ENCODE measurements at regions not wholly inside any gene's neighbourhood (a gene's known extent, or its start where the extent isn't known, plus 50 kb on each side); places are given as distances from the start of the nearest gene placed in this dataset.
"Not testable (repeated sequence)": the region's sequence is repeated elsewhere in the genome, so short reads cannot be mapped to it uniquely, and the experiment has no call there.

GRCh38 chr13:64782466-64782865, 2447.7 kb downstream of the PCDH9 start:
- peak; percentile 12 for DNase-seq (ENCODE audit: low read depth)

DNA sequence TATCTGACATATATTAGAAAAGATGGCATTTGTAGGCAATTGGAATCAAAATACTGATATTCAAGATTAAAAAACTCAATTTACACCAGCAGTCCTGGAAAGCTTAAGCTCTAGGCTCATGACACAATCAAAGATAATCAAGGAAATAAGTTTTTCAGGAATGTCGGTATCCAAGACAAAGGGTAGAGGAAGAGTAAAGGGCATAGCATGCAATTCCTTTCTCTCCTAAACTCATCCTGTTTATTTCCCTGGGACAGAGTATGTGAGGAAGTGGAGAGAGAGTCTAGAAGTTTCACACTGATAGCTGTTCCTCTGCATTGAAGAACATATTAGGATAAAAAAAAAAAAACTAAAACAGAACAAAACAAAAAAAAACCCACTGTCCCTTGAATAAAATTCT, 2452.1 kb downstream of the PCDH9 start:
- DNase-seq (ENCODE audit: low read depth), result no peak

- DNase-seq (ENCODE audit: low read depth), result no peak
These were observed 2455.2 kb downstream of the PCDH9 start for GRCh38 chr13:64774915-64775314.

- no peak for DNase-seq (ENCODE audit: low read depth)
These were observed 2459.4 kb downstream of the PCDH9 start for GRCh38 chr13:64770743-64771142.

DNA sequence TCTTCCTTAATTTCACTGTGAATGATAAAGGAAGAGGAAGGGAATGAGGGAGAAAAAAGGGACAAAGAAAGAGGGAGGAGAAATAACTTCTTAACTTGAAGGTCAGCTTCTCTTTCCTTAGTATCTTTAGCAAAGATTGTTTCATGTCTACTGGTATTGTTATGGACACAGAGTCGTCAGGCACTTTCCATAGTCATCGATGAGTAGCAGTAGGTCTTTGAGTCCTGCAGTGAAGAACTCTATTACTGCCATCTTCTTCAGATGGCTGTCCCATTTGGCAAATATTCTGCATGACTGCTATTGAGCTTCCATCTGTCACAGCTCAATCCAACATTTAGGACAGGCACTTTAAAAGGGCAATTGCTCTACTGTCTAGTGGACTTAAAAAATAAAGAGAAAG, 2463.1 kb downstream of the PCDH9 start:
- no peak for DNase-seq (ENCODE audit: low read depth)

- DNase-seq (ENCODE audit: low read depth), result no peak
These were observed 2464.5 kb downstream of the PCDH9 start for GRCh38 chr13:64765636-64766035.

- peak; percentile 15 for DNase-seq (ENCODE audit: low read depth)
These were observed 2471.5 kb downstream of the PCDH9 start for GRCh38 chr13:64758521-64759244.

DNA sequence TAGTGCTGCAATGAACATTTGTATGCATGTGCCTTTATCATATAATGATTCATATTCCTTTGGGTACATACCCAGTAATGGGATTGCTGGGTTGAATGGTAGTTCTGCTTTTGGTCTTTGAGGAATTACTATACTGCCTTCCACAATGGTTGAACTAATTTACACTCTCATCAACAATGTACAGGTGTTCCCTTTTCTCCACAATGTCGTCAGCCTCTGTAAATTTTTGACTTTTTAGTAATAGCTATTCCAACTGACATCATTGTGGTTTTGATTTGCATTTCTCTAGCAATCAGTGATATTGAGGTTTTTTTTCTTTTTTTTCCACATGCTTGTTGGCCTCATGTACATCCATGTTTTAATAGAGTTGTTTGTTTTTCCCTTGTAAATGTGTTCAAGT, 2473.5 kb downstream of the PCDH9 start:
- peak; percentile 25 for DNase-seq (ENCODE audit: low read depth)

GRCh38 chr13:64755961-64756360, 2474.2 kb downstream of the PCDH9 start:
- peak; percentile 91 for DNase-seq (ENCODE audit: low read depth)

DNA sequence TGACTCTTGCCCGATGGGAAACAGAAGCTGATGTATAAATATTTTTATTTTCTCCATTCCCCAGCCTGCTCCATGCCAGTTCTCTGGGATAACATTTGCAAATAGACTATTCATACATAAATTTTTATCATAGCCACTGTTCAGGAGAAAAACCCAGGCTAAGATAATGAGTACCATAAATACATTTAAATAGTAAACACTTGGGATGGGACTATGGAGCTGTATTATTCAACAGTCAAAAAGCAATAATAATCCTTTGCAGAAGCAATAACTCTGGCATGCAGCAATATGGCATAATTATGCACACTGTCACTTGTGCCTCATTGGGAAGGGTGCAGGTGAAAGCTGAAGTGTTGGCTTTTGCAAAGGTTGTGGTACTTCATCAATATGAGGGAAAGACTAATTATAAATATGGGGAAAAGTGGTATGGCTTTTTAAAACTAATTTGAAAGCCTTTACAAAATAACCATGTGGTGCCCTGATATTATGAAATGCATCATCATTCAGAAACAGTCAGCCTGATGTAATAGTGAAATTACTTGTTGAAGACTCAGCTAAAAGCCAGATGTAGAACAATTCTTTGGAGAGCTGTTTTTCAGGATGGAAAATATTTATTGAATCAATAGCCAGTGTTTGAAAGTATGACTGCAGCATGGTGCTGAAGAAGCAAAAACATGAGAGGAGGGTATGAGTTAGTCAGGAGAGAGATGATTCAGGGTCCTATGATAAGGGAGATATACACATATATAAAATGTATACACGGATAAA, 2476.7 kb downstream of the PCDH9 start:
- peak; percentile 45 for DNase-seq (ENCODE audit: low read depth)

GRCh38 chr13:64749301-64749700, 2480.8 kb downstream of the PCDH9 start:
- no peak for DNase-seq (ENCODE audit: low read depth)

DNA sequence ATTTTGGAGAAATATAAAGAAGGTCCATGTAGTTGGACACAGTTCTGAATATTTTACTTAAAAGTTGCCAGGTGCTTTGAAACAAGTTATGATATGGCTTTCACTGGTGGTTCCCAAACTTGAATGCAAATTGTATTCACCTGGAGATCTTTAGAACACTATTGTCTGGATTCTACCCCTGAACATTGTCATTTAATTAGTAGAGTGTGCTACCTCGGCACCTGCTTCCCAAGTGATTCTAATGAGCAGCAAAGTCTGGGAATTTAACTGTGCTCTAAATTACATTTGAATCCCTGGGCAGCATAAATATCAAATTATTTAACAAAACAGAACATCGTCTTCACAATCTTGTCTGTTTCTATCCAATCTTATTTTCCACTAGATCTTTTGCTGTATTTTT, 2483.3 kb downstream of the PCDH9 start:
- no peak for DNase-seq (ENCODE audit: low read depth)

DNA sequence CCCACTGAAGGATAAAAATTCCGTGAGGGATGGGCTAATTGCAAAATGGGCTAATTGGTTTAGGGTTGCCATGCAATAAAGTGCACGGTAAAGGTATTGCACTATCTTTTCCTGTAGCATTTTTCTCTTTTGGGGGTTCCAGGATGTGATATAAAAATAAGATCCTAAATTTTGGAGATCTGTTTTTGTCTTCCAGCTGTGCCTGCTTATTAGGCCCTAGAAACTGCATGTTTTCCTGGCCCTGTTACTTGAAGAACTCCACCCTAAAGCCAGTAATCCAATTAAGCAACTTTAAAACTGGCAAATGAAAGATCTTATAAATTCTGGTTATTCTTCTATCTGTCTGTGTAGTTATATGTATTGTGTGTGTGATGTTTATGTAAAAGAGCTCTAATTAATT, 2489.6 kb downstream of the PCDH9 start:
- no peak for DNase-seq (ENCODE audit: low read depth)

GRCh38 chr13:64725492-64725891, 2504.6 kb downstream of the PCDH9 start:
- no peak for DNase-seq (ENCODE audit: low read depth)

DNA sequence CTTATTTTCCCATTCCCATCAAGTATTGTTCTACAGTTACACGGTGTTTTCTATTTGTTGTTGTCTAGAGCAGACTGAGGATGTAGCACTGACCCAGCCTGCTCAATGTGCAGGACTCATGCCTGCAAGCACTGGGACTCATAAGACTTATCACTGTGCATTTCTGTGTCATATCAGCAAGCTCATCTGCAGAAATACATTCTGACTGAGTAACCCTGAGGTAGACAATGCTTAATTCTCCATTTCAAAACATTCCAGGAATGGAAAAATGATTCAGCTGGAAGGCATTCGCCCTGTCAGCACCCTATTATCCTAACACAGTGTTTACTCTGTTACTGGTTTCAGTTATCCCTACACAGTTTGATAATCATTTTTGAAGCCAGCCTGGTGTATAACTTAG, 2506.4 kb downstream of the PCDH9 start:
- DNase-seq (ENCODE audit: low read depth), result peak; percentile 96

DNA sequence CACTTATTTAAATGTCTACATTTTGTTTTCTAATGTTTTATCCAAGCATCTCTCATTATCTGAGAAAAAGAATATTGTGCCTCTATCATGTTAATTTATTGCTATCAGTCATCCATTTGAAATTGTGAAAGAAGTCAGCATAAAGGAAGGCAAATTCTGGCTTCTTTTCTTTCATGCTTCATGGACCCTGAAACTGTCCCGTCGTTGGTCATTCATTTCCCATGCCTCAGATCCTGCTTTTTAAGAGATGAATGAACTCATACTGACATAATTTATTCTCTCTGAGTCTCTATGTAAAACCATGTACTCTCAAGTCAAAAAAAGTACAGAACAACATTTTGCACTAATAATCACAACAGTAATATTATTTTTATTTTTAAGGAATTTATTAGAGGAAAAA, 2512.0 kb downstream of the PCDH9 start:
- DNase-seq (ENCODE audit: low read depth), result no peak

GRCh38 chr13:64716936-64717335, 2513.2 kb downstream of the PCDH9 start:
- DNase-seq (ENCODE audit: low read depth), result no peak

DNA sequence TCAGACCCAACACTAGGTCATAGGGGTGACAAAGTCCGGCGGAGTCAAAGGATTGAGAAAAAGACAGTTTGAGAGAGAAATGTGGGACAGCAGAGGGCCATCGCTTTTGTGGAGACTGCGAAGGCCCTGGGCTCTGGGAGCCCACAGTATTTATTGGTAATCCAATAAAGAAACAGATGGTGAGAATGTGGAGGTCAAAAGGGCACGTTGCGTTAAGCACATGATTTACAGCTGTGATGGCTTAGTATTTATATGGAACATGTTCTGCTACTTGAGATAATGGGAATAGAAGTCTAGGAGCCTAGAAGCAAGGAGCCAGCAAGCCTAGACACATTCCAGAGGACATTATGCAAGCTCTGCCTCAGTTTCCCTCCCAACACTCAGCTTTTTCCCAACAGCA, 2521.1 kb downstream of the PCDH9 start:
- no peak for DNase-seq (ENCODE audit: low read depth)

DNA sequence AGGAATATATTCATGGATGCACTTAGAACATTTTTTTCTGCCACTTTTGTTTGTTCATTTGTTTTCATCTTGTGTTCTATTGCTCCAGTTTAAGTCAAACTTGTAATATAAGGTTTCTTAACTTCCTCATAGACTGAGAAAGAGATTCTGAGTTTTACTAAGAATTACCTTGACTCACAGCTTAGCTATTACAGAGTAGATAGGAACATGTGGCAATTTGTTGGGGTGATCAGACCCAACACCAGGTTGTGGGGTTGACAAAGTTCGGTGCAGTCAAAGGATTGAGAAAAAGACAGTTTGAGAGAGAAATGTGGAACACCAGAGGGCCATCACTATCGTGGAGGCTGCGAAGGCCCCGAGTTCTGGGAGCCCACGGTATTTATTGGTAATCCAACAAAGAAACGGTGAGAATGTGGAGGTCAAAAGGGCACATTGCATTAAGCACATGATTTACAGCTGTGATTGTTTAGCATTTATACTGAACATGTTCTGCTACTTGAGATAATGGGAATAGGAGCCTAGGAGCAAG, 2526.0 kb downstream of the PCDH9 start:
- DNase-seq (ENCODE audit: low read depth), result peak; percentile 79

GRCh38 chr13:64697226-64697625, 2532.9 kb downstream of the PCDH9 start:
- DNase-seq (ENCODE audit: low read depth), result no peak

- peak; percentile 19 for DNase-seq (ENCODE audit: low read depth)
These were observed 2541.1 kb downstream of the PCDH9 start for GRCh38 chr13:64688893-64689677.

DNA sequence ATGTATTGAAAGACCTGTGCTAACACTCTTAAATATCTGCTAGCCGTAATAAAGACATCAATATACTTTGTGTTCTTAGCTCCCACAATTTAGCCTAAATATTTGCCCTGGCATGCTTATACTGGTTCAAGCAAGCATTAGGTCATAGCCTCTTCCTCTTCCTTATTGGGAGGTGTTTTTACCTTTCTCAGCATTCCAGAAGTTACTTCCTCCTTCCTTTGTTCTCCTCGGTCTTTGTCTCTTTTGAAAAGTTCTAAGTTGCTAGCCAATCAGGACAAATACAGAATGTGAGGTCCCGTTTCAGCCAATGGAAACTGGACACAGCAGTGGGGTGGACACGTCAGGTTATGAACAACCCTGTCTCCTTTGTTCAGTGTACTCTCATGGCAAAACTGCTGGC, 2543.6 kb downstream of the PCDH9 start:
- DNase-seq (ENCODE audit: low read depth), result not testable (repeated sequence)
